Body of pancreas (tissue), 4 donors: ENCODE measurements at regions not wholly inside any gene's neighbourhood (a gene's known extent, or its start where the extent isn't known, plus 50 kb on each side); places are given as distances from the start of the nearest gene placed in this dataset.

Experiments
- CTCF ChIP-seq, 7 experiments: fragments of 450-650 bp in 4 of 7; fragments of 200-600 bp in 3 of 7; sonication (generic) in 3 of 7; IDR thresholded peaks; one replicate each; pipeline ENCODE4 v1.5.1; 2016 to 2019; ENCODE audit warnings: antibody characterized with exemption in 7 of 7
- POLR2A ChIP-seq, 3 donors: fragments of 450-650 bp; IDR thresholded peaks; one replicate each; pipeline ENCODE4 v1.6.1; 2016; ENCODE audit warnings: antibody characterized with exemption in 3 of 3, mild to moderate bottlenecking in 2 of 3

GRCh38 chr1:29914936-29915335, 678.6 kb downstream of the PTPRU start:
- TF ChIP-seq CTCF (IDR thresholded peaks at IDR 0.05) (no peak), POLR2A (IDR thresholded peaks at IDR 0.05) (no peak)
